HEK293 (cell line): ENCODE measurements at regions not wholly inside any gene's neighbourhood (a gene's known extent, or its start where the extent isn't known, plus 50 kb on each side); places are given as distances from the start of the nearest gene placed in this dataset.

Experiments used
- CTCF ChIA-PET: fragments of 350-600 bp; formaldehyde crosslinking; extraction: SDS; loops from one replicate; lab custom pipeline; 2021; ENCODE audit warnings: antibody characterized with exemption; lab: Yijun Ruan, JAX
- POLR2A ChIA-PET: fragments of 300-600 bp; formaldehyde crosslinking; extraction: SDS; loops from one replicate; lab custom pipeline; 2020; ENCODE audit warnings: antibody characterized with exemption, inconsistent platforms; lab: Yijun Ruan, JAX
- H3K27ac ChIP-seq: fragments of 200-500 bp; sonication (Bioruptor generic); 2 replicates; pipeline ENCODE4 v1.5.1; 2014; ENCODE audit warnings: low read depth, low read length, control low read depth, inconsistent platforms; ENCODE audit errors: extremely low read depth
- H3K36me3 ChIP-seq, 2 experiments: fragments of 200-500 bp in 1 of 2; sonication (Bioruptor generic) in 1 of 2; 1 replicate in 1 of 2; 2 replicates in 1 of 2; pipeline ENCODE4 v1.5.1; 2014 to 2017; ENCODE audit warnings: inconsistent platforms in 2 of 2, low read length in 2 of 2; ENCODE audit not compliant: control insufficient read depth in 2 of 2, insufficient read depth in 1 of 2
- H3K4me1 ChIP-seq: fragments of 200-500 bp; sonication (Bioruptor generic); 2 replicates; pipeline ENCODE4 v1.5.1; 2014; ENCODE audit warnings: mild to moderate bottlenecking, low read length, inconsistent platforms; ENCODE audit not compliant: control insufficient read depth, insufficient read depth
- H3K4me3 ChIP-seq: 2 replicates; pipeline ENCODE4 v1.5.1; 2011; ENCODE audit warnings: low read depth, mild to moderate bottlenecking, control low read depth, low read length, moderate library complexity
- H3K9me3 ChIP-seq: fragments of 200-500 bp; sonication (Bioruptor generic); 2 replicates; pipeline ENCODE4 v1.5.1; 2014; ENCODE audit warnings: low read depth, low read length, inconsistent platforms; ENCODE audit not compliant: control insufficient read depth, insufficient read depth
- HOXD13 ChIP-seq: sonication (generic); formaldehyde crosslinking; IDR thresholded peaks from 2 replicates; pipeline ENCODE4 v1.8.0; 2022; ENCODE audit warnings: missing genetic modification reagents, borderline replicate concordance
- KLF10 ChIP-seq: fragments of 450-650 bp; IDR thresholded peaks from 2 replicates; pipeline ENCODE4 v1.5.1; 2018; ENCODE audit warnings: missing biosample characterization, mild to moderate bottlenecking, missing genetic modification characterization
- SP3 ChIP-seq: fragments of 450-650 bp; formaldehyde crosslinking; IDR thresholded peaks from 2 replicates; pipeline ENCODE4 v1.5.1; 2016; ENCODE audit warnings: missing biosample characterization, missing genetic modification characterization
- ZNF19 ChIP-seq: fragments of 450-650 bp; formaldehyde crosslinking; IDR thresholded peaks from 2 replicates; pipeline ENCODE4; 2016; ENCODE audit warnings: missing biosample characterization, missing genetic modification characterization, low read depth
- ZNF549 ChIP-seq: fragments of 450-650 bp; IDR thresholded peaks from 2 replicates; pipeline ENCODE4 v1.5.1; 2018; ENCODE audit warnings: missing biosample characterization, missing genetic modification characterization, mild to moderate bottlenecking, inconsistent platforms, moderate library complexity
- ZNF701 ChIP-seq: fragments of 450-650 bp; formaldehyde crosslinking; IDR thresholded peaks from 2 replicates; pipeline ENCODE4 v1.5.1; 2016; ENCODE audit warnings: missing biosample characterization, missing genetic modification characterization

GRCh38 chr6:54787825-54788224 is 58.7 kb upstream of the FAM83B start:
- ChIA-PET CTCF (no interaction called here), POLR2A (no interaction called here)
- no peaks in the 10 kb centered on the region for H3K9me3 ChIP-seq
- no peak overlapping the region for H3K27ac ChIP-seq
- no peaks in the 10 kb centered on the region for H3K4me1 ChIP-seq
- no peaks in the 10 kb centered on the region for H3K36me3 ChIP-seq
- no peak overlapping the region for H3K4me3 ChIP-seq
- TF ChIP-seq SP3 (tag by site-specific recombination) (no peak), HOXD13 (no peak), KLF10 (tag by site-specific recombination) (no peak), ZNF701 (tag by site-specific recombination) (no peak), ZNF549 (tag by site-specific recombination) (no peak), ZNF19 (tag by site-specific recombination) (no peak)
